ENCODE measurements at regions not wholly inside any gene's neighbourhood (a gene's known extent, or its start where the extent isn't known, plus 50 kb on each side); places are given as distances from the start of the nearest gene placed in this dataset.
"Not testable (repeated sequence)": the region's sequence is repeated elsewhere in the genome, so short reads cannot be mapped to it uniquely, and the experiment has no call there.

GRCh38 chr18:56433919-56434318 lies 204.5 kb downstream of the TXNL1 start:
- Histone ChIP-seq H3K36me3 (no peaks in the 10 kb centered on the region), H3K4me3 (no peak overlapping the region), H3K27me3 (no peaks in the 10 kb centered on the region), H3K9me3 (no peaks in the 10 kb centered on the region), H3K4me1 (no peaks in the 10 kb centered on the region), H3K27ac (no peak overlapping the region)
- 78 to 79% methylated on average over 3 of the region's 3 CpGs for WGBS, 2 donors
- intact Hi-C loops (cut with DNase I) = no loop called here
- TF ChIP-seq CTCF (IDR thresholded peaks at IDR 0.05) = no peak
- DNase-seq = no peak

GRCh38 chr18:56431551-56431950 lies 206.8 kb downstream of the TXNL1 start:
- no peak overlapping the region for H3K27ac ChIP-seq
- intact Hi-C loops (cut with DNase I) = no loop called here
- TF ChIP-seq POLR2A (IDR thresholded peaks at IDR 0.05) (no peak), CTCF (IDR thresholded peaks at IDR 0.05) (no peak)
- H3K27me3 ChIP-seq = no peaks in the 10 kb centered on the region
- H3K36me3 ChIP-seq = no peaks in the 10 kb centered on the region
- no peaks in the 10 kb centered on the region for H3K4me1 ChIP-seq
- peaks cover 0 to 7% (median 0%) of the 10 kb centered on the region in 3 donors for H3K9me3 ChIP-seq
- no peak for DNase-seq
- no peak overlapping the region for H3K4me3 ChIP-seq

GRCh38 chr18:56423626-56424025 lies 214.8 kb downstream of the TXNL1 start:
- Histone ChIP-seq H3K4me3 (no peak overlapping the region), H3K4me1 (no peaks in the 10 kb centered on the region), H3K27me3 (no peaks in the 10 kb centered on the region), H3K9me3 (peaks cover 0 to 7% (median 0%) of the 10 kb centered on the region in 3 donors), H3K27ac (no peak overlapping the region), H3K36me3 (no peaks in the 10 kb centered on the region)
- intact Hi-C loops (cut with DNase I) = no loop called here
- DNase-seq = no peak
- no peak for TF ChIP-seq POLR2A (IDR thresholded peaks at IDR 0.05)
- TF ChIP-seq CTCF (IDR thresholded peaks at IDR 0.05) = no peak

GRCh38 chr18:56421647-56422046 lies 216.7 kb downstream of the TXNL1 start:
- Histone ChIP-seq H3K9me3 (no peaks in the 10 kb centered on the region), H3K27ac (no peak overlapping the region), H3K27me3 (no peaks in the 10 kb centered on the region), H3K4me1 (no peaks in the 10 kb centered on the region), H3K4me3 (no peak overlapping the region), H3K36me3 (no peaks in the 10 kb centered on the region)
- WGBS, 2 donors = 38 to 53% methylated on average over 2 of the region's 2 CpGs
- DNase-seq = no peak
- TF ChIP-seq POLR2A (IDR thresholded peaks at IDR 0.05) (no peak), CTCF (IDR thresholded peaks at IDR 0.05) (no peak)
- intact Hi-C loops (cut with DNase I) = no loop called here

- intact Hi-C loops (cut with DNase I); H3K4me1 ChIP-seq; H3K4me3 ChIP-seq: not testable (repeated sequence)
Measured at GRCh38 chr18:56420868-56421267, 217.5 kb downstream of the TXNL1 start.

GRCh38 chr18:56414357-56414756 lies 224.0 kb downstream of the TXNL1 start:
- no peak for DNase-seq
- H3K9me3 ChIP-seq = no peaks in the 10 kb centered on the region
- WGBS, 2 donors = 75 to 85% methylated on average over 2 of the region's 2 CpGs
- H3K36me3 ChIP-seq = no peaks in the 10 kb centered on the region
- H3K27ac ChIP-seq = no peak overlapping the region
- intact Hi-C loops (cut with DNase I) = no loop called here
- no peaks in the 10 kb centered on the region for H3K4me1 ChIP-seq
- H3K4me3 ChIP-seq = no peak overlapping the region
- no peaks in the 10 kb centered on the region for H3K27me3 ChIP-seq
- TF ChIP-seq CTCF (IDR thresholded peaks at IDR 0.05) = no peak
- no peak for TF ChIP-seq POLR2A (IDR thresholded peaks at IDR 0.05)

More at GRCh38 chr18:56420868-56421267, 217.5 kb downstream of the TXNL1 start:
- DNase-seq, H3K27me3 ChIP-seq, H3K36me3 ChIP-seq, H3K27ac ChIP-seq, H3K9me3 ChIP-seq: not testable (repeated sequence)
- WGBS, 2 donors = 88 to 89% methylated on average over 5 of the region's 5 CpGs
